Heart left ventricle (tissue), 16 donors: ENCODE measurements at regions not wholly inside any gene's neighbourhood (a gene's known extent, or its start where the extent isn't known, plus 50 kb on each side); places are given as distances from the start of the nearest gene placed in this dataset.

ENCODE experiments used
- ATAC-seq, 4 donors: fragments of 200-7000 bp; cut with Tn5 transposase; one replicate each; pipeline ENCODE4 v1.9.1; 2020 to 2022; ENCODE audit warnings: moderate library complexity in 4 of 4, mild to moderate bottlenecking in 3 of 4, moderate number of reproducible peaks in 1 of 4
- DNase-seq, 5 donors: peaks; one replicate each; pipeline ENCODE4 v3.0.0-alpha.2; 2020
- H3K27ac ChIP-seq, 12 donors: fragments of 200-600 bp; sonication (generic) in 4 of 12; one replicate each; pipeline versions ENCODE4 v1.5.0 to v1.8.0; 2016 to 2022; ENCODE audit warnings: mild to moderate bottlenecking in 2 of 12
- H3K27me3 ChIP-seq, 9 donors: fragments of 200-600 bp; sonication (generic) in 2 of 9; one replicate each; pipeline versions ENCODE4 v1.5.1 to v1.8.0; 2016 to 2022; ENCODE audit warnings: mild to moderate bottlenecking in 3 of 9
- H3K36me3 ChIP-seq, 9 donors: fragments of 200-600 bp; sonication (generic) in 2 of 9; one replicate each; pipeline versions ENCODE4 v1.5.0 to v1.8.0; 2018 to 2022; ENCODE audit warnings: mild to moderate bottlenecking in 2 of 9
- H3K4me1 ChIP-seq, 12 donors: fragments of 200-600 bp; sonication (generic) in 4 of 12; one replicate each; pipeline versions ENCODE4 v1.5.0 to v1.8.0; 2016 to 2022; ENCODE audit warnings: mild to moderate bottlenecking in 3 of 12
- H3K4me3 ChIP-seq, 12 donors: fragments of 200-600 bp; sonication (generic) in 4 of 12; one replicate each; pipeline versions ENCODE4 v1.5.0 to v1.8.0; 2017 to 2022; ENCODE audit warnings: mild to moderate bottlenecking in 9 of 12, moderate library complexity in 4 of 12
- H3K9me3 ChIP-seq, 12 donors: fragments of 200-600 bp; sonication (generic) in 4 of 12; one replicate each; pipeline versions ENCODE4 v1.5.0 to v1.8.0; 2016 to 2022; ENCODE audit warnings: mild to moderate bottlenecking in 1 of 12
- POLR2A ChIP-seq, 2 donors: fragments of 450-650 bp; IDR thresholded peaks; one replicate each; pipeline ENCODE4 v1.6.1; 2017; ENCODE audit warnings: antibody characterized with exemption in 2 of 2, mild to moderate bottlenecking in 2 of 2, moderate library complexity in 2 of 2
- WGBS, 4 donors: extraction: QIAGEN DNeasy Blood & Tissue Kit in 2 of 4; methylation state at CpG; one replicate each; pipeline versions ENCODE4 v1.1.5 to v1.1.7; 2013 to 2018; 5-methylcytosine and 5-hydroxymethylcytosine counted together
- intact Hi-C, 10 donors: fragments of 100-400 bp; cut with DNase I; formaldehyde crosslinking; loops; one replicate each; pipeline versions ENCODE4 v1.11.1 to v1.14.2; 2022
- TF ChIP-seq, protein P1 (sequence below), 12 donors: fragments of 200-600 bp; sonication (generic) in 4 of 12; IDR thresholded peaks; one replicate each; pipeline versions ENCODE4 v1.5.0 to v1.8.0; 2018 to 2022; ENCODE audit warnings: antibody characterized with exemption in 12 of 12, mild to moderate bottlenecking in 5 of 12
- donor health status: ischemic (EF 13 %, LVEDD 7.1; RV severe dilation, severe dysfunction).
- donor health status: healthy with polysubstance abuse.
- donor health status: DM: no; HTN: yes; CAD: no.
- donor health status: DM: no; HTN: no; CAD: no.
- donor health status: ischemic (EF 25% LVEDD 6.9; RV normal size, moderate dysfunction).
- donor health status: ischemic (EF 25% LVEDD 5.7; RV mildly dilated, moderate dysfunction).
- donor health status: healthy.
- donor health status: DM: yes; HTN: yes; CAD: no.
- donor health status: ischemic (EF 35%, LVEDD 5.7; RV mildly dilated, moderate dysfunction).
- donor health status: nonischemic (EF 11% LVEDD 7.7; RV severe dilation, severe dysfunction).
- donor health status: DM: yes; HTN: yes; CAD: no.
- donor health status: PGD.
- donor health status: ischemic (EF 29% LVEDD 5.4; RV normal size, mild dysfunction).
- donor health status: nonischemic (EF 23%, LVEDD 6.1; RV moderate dilation, normal function).

- H3K4me3 ChIP-seq = peak overlapping the region in 3 of 12 donors; percentile 8 to 21 (median 13)
- WGBS, 4 donors = 60 to 70% (median 65%) methylated on average over 14 of the region's 14 CpGs
- no peaks in the 10 kb centered on the region for H3K9me3 ChIP-seq
- no peaks in the 10 kb centered on the region for H3K36me3 ChIP-seq
- intact Hi-C loops = loop anchor here in 9 of 10 donors (1.0 to 10.0 kb wide), 12 partner anchors 85 to 688 kb away; partner anchors contain the start of genes RFESD (in 3 of the 9) and ELL2 (in 2 of the 9)
- ATAC-seq = peak in 3 of 4 donors; percentile 55 to 76 (median 66)
- no peak for DNase-seq
- peaks cover 0 to 34% (median 0%) of the 10 kb centered on the region in 12 donors for H3K4me1 ChIP-seq
- TF ChIP-seq, protein P1, sequence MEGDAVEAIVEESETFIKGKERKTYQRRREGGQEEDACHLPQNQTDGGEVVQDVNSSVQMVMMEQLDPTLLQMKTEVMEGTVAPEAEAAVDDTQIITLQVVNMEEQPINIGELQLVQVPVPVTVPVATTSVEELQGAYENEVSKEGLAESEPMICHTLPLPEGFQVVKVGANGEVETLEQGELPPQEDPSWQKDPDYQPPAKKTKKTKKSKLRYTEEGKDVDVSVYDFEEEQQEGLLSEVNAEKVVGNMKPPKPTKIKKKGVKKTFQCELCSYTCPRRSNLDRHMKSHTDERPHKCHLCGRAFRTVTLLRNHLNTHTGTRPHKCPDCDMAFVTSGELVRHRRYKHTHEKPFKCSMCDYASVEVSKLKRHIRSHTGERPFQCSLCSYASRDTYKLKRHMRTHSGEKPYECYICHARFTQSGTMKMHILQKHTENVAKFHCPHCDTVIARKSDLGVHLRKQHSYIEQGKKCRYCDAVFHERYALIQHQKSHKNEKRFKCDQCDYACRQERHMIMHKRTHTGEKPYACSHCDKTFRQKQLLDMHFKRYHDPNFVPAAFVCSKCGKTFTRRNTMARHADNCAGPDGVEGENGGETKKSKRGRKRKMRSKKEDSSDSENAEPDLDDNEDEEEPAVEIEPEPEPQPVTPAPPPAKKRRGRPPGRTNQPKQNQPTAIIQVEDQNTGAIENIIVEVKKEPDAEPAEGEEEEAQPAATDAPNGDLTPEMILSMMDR (IDR thresholded peaks at IDR 0.05) = no peak
- no peak for TF ChIP-seq POLR2A (IDR thresholded peaks at IDR 0.05)
- no peaks in the 10 kb centered on the region for H3K27me3 ChIP-seq
- H3K27ac ChIP-seq = peak overlapping the region in 9 of 12 donors; percentile 5 to 61 (median 28)
Observed at GRCh38 chr5:96332535-96333366, 100.3 kb downstream of the PCSK1 start.

DNA sequence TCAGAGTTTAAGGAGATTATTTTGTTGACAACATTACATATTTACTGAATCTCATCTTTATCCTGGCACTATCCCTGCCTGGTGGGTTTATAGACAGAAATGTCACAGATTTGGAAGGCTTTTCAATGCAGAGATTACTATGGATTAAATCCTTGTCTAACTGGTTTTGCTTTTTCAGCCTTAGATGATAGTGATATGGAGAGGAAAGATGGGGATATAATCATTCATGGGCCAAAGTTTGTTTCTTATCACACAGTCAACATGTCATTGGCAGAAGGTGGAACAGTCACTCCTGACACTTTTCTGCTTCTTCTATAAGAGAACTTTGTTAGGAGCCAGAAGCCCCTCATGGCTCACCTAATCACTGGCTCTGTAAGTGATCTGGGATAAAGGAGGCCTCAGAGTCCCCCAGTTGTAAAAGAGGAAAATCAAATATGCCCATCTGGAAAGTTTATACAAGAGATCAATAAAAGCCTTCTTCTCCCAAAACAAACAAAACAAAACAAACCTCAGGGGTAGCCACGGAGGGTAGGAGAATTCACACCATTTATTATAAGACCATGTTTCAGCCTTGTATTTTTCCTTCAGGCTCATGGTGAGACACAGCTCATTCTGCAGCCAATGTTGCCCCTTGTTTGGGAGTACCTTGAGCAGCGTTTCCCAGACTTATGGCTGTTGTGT lies 101.2 kb downstream of the PCSK1 start:
- H3K27ac ChIP-seq = no peak overlapping the region
- TF ChIP-seq, protein P1 (IDR thresholded peaks at IDR 0.05) = no peak
- TF ChIP-seq POLR2A (IDR thresholded peaks at IDR 0.05) = no peak
- H3K27me3 ChIP-seq = no peaks in the 10 kb centered on the region
- H3K9me3 ChIP-seq = no peaks in the 10 kb centered on the region
- peaks cover 0 to 30% (median 0%) of the 10 kb centered on the region in 12 donors for H3K4me1 ChIP-seq
- DNase-seq = no peak
- 77 to 87% (median 80%) methylated on average over 2 of the region's 2 CpGs for WGBS, 4 donors
- intact Hi-C loops = loop anchor here in 9 of 10 donors (5.0 to 10.0 kb wide), 11 partner anchors 85 to 687 kb away; partner anchors contain the start of genes RFESD (in 3 of the 9) and ELL2 (in 2 of the 9)
- ATAC-seq = no peak
- no peaks in the 10 kb centered on the region for H3K36me3 ChIP-seq
- H3K4me3 ChIP-seq = no peak overlapping the region

DNA sequence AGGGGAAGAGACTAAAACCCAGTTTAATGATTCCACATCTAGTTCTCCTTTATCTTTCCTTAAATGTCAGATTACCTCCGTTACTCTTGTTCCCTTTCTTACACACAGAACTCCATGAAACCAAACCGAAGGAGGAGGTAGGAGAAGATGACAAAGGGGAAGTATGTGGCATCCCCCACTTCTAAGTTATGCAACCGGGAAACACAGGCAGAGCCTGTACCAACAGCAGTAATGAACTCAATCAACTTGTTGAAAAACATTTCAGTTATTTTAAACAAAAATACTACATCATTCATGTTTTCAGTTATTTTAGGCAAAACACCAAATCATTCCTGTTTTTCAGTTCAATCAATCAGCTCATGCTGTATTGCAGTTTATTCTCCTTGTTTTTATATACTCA lies 101.8 kb downstream of the PCSK1 start:
- intact Hi-C loops = loop anchor here in 9 of 10 donors (5.0 to 10.0 kb wide), 11 partner anchors 84 to 686 kb away; partner anchors contain the start of genes RFESD (in 3 of the 9) and ELL2 (in 2 of the 9)
- TF ChIP-seq, protein P1 (IDR thresholded peaks at IDR 0.05) = no peak
- no peak for TF ChIP-seq POLR2A (IDR thresholded peaks at IDR 0.05)

More for the DNA sequence above, 101.8 kb downstream of the PCSK1 start:
- no peak overlapping the region for H3K4me3 ChIP-seq
- H3K27me3 ChIP-seq = no peaks in the 10 kb centered on the region
- H3K27ac ChIP-seq = no peak overlapping the region
- DNase-seq (no peak), ATAC-seq (no peak)
- H3K4me1 ChIP-seq = peaks cover 0 to 25% (median 0%) of the 10 kb centered on the region in 12 donors
- no peaks in the 10 kb centered on the region for H3K9me3 ChIP-seq
- WGBS, 4 donors = 58 to 79% (median 65%) methylated on average over 3 of the region's 3 CpGs
- H3K36me3 ChIP-seq = no peaks in the 10 kb centered on the region
